Spleen (tissue), 11 donors: ENCODE measurements at regions not wholly inside any gene's neighbourhood (a gene's known extent, or its start where the extent isn't known, plus 50 kb on each side); places are given as distances from the start of the nearest gene placed in this dataset.

Source experiments
- DNase-seq: peaks from one replicate; pipeline ENCODE4 v3.0.0-alpha.2; 2020
- H3K27ac ChIP-seq, 8 donors: fragments of 200-600 bp; sonication (generic) in 7 of 8; 1 replicate in 4 of 8; 2 replicates in 4 of 8; pipeline versions ENCODE4 v1.5.0 to v1.8.0; 2016 to 2021; ENCODE audit warnings: inconsistent platforms in 4 of 8, mild to moderate bottlenecking in 4 of 8, moderate library complexity in 1 of 8
- H3K27me3 ChIP-seq, 7 donors: fragments of 200-600 bp; sonication (generic) in 6 of 7; replicated peaks in 1 of 7; 1 replicate in 4 of 7; 2 replicates in 3 of 7; pipeline versions ENCODE4 v1.5.0 to v1.8.0; 2016 to 2021; ENCODE audit warnings: inconsistent platforms in 3 of 7, mild to moderate bottlenecking in 1 of 7
- H3K36me3 ChIP-seq, 6 donors: fragments of 200-600 bp; sonication (generic) in 5 of 6; 1 replicate in 4 of 6; 2 replicates in 2 of 6; pipeline versions ENCODE4 v1.5.0 to v1.8.0; 2016 to 2021; ENCODE audit warnings: inconsistent platforms in 2 of 6
- H3K4me1 ChIP-seq, 6 donors: fragments of 200-600 bp; sonication (generic) in 5 of 6; 1 replicate in 3 of 6; 2 replicates in 3 of 6; pipeline versions ENCODE4 v1.5.0 to v1.8.0; 2016 to 2021; ENCODE audit warnings: inconsistent platforms in 3 of 6
- H3K4me3 ChIP-seq, 8 donors: fragments of 200-600 bp; sonication (generic) in 7 of 8; 1 replicate in 4 of 8; 2 replicates in 4 of 8; pipeline versions ENCODE4 v1.5.0 to v1.8.0; 2016 to 2021; ENCODE audit warnings: inconsistent platforms in 4 of 8, mild to moderate bottlenecking in 4 of 8, moderate library complexity in 2 of 8
- H3K9me3 ChIP-seq, 8 donors: fragments of 200-600 bp; sonication (generic) in 7 of 8; 1 replicate in 4 of 8; 2 replicates in 4 of 8; pipeline versions ENCODE4 v1.5.0 to v1.8.0; 2016 to 2021; ENCODE audit warnings: inconsistent platforms in 4 of 8
- CTCF ChIP-seq, 11 experiments: fragments of 200-600 bp in 7 of 11; fragments of 450-650 bp in 4 of 11; sonication (generic) in 4 of 11; IDR thresholded peaks in 8 of 11; conservative IDR thresholded peaks in 3 of 11; 1 replicate in 7 of 11; 2 replicates in 4 of 11; pipeline versions ENCODE4 v1.4.0 to v1.8.0; 2016 to 2021; ENCODE audit warnings: antibody characterized with exemption in 11 of 11, inconsistent platforms in 4 of 11, mild to moderate bottlenecking in 1 of 11
- POLR2A ChIP-seq, 3 donors: fragments of 450-650 bp; IDR thresholded peaks; one replicate each; pipeline ENCODE4 v1.5.1; 2017; ENCODE audit warnings: antibody characterized with exemption in 3 of 3, mild to moderate bottlenecking in 1 of 3
- POLR2AphosphoS5 ChIP-seq, 3 donors: sonication (generic); formaldehyde crosslinking; IDR thresholded peaks; one replicate each; pipeline ENCODE4 v1.5.1; 2017; ENCODE audit warnings: antibody characterized with exemption in 3 of 3
- WGBS, 5 donors: extraction: QIAGEN DNeasy Blood & Tissue Kit in 3 of 5; methylation state at CpG; one replicate each; pipeline versions ENCODE4 v1.1.5 to v1.1.7; 2013 to 2018; 5-methylcytosine and 5-hydroxymethylcytosine counted together
- intact Hi-C: fragments of 100-400 bp; cut with DNase I; formaldehyde crosslinking; loops from one replicate; pipeline ENCODE4 v1.15.0; 2023; ENCODE audit warnings: low total_unique reads
- donor health status: healthy with polysubstance abuse.
- donor health status: DM: no; HTN: no; CAD: no; lungs with moderate emphysema.
- donor health status: DM: no; HTN: no; CAD: no.
- donor health status: Bipolar disorder and iron deficiency.
- donor health status: healthy.
- donor health status: DM: no; HTN: no; CAD: no.
- donor health status: DM: yes; HTN: yes; CAD: no.

DNA sequence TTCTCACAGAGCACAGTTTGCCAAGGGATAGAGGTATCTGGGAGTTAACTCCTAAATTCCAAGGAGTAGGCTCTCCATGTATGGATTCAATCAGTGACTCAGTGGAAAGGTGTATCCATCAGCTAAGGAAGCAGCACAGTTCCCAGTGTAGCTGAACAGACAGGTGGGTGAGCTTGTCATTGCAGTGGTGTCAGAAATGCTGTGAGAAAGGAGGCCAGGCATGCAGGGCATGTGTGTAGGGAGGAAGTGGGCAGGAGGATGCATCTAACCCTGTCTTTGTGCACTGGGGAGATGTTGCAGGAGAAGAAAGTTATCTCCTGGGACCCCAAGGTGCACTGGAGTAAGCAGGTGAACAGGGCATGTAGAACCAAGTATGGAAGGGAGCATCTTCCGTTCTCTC lies 539.0 kb downstream of the VRK1 start:
- peaks cover 0 to 16% (median 3%) of the 10 kb centered on the region in 8 donors for H3K9me3 ChIP-seq
- no peak for DNase-seq
- H3K4me1 ChIP-seq: no peaks in the 10 kb centered on the region
- H3K27ac ChIP-seq: no peak overlapping the region
- no peaks in the 10 kb centered on the region for H3K36me3 ChIP-seq
- intact Hi-C loops: no loop called here
- WGBS, 5 donors: 86 to 96% (median 92%) methylated on average over 1 of the region's 1 CpG
- peaks cover 0 to 3% (median 0%) of the 10 kb centered on the region in 7 donors for H3K27me3 ChIP-seq
- TF ChIP-seq CTCF (IDR thresholded peaks at IDR 0.05 in 8 of 11, conservative IDR thresholded peaks at IDR 0.05 in 3 of 11) (no peak), POLR2AphosphoS5 (IDR thresholded peaks at IDR 0.05) (no peak), POLR2A (IDR thresholded peaks at IDR 0.05) (no peak)
- H3K4me3 ChIP-seq: no peak overlapping the region

GRCh38 chr14:97336816-97337215 lies 539.6 kb downstream of the VRK1 start:
- no peak for DNase-seq
- Histone ChIP-seq H3K36me3 (no peaks in the 10 kb centered on the region), H3K4me1 (no peaks in the 10 kb centered on the region), H3K4me3 (no peak overlapping the region), H3K27me3 (peaks cover 0 to 8% (median 0%) of the 10 kb centered on the region in 7 donors), H3K9me3 (peaks cover 0 to 16% (median 3%) of the 10 kb centered on the region in 8 donors), H3K27ac (no peak overlapping the region)
- WGBS, 5 donors: 69 to 91% (median 75%) methylated on average over 5 of the region's 5 CpGs
- intact Hi-C loops: no loop called here
- TF ChIP-seq POLR2AphosphoS5 (IDR thresholded peaks at IDR 0.05) (no peak), CTCF (IDR thresholded peaks at IDR 0.05 in 8 of 11, conservative IDR thresholded peaks at IDR 0.05 in 3 of 11) (no peak), POLR2A (IDR thresholded peaks at IDR 0.05) (no peak)

DNA sequence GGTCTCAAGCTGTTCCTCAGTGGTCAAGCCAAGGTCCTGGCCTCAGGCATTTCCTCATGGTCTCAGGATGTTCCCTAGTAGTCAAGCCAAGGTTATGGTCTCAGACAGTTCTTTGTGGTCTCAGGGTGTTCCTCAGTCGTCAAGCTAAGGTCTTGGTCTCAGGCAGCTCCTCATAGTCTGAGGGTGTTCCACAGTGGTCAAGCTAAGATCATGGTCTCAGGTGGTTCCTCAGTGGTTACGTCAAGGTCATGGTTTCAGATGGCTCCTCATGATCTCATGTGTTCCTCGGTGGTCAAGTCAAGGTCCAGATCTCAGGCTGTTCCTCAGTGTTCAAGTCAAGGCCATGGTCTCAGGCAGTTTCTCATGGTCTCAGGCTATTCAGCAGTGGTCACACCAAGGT lies 540.1 kb downstream of the VRK1 start:
- TF ChIP-seq CTCF (IDR thresholded peaks at IDR 0.05 in 8 of 11, conservative IDR thresholded peaks at IDR 0.05 in 3 of 11) (no peak), POLR2A (IDR thresholded peaks at IDR 0.05) (no peak), POLR2AphosphoS5 (IDR thresholded peaks at IDR 0.05) (no peak)
- H3K27ac ChIP-seq: no peak overlapping the region
- WGBS, 5 donors: 56 to 92% (median 75%) methylated on average over 3 of the region's 3 CpGs
- H3K9me3 ChIP-seq: peaks cover 0 to 16% (median 3%) of the 10 kb centered on the region in 8 donors
- H3K4me3 ChIP-seq: no peak overlapping the region
- H3K4me1 ChIP-seq: no peaks in the 10 kb centered on the region
- no peak for DNase-seq
- no peaks in the 10 kb centered on the region for H3K36me3 ChIP-seq
- peaks cover 0 to 9% (median 0%) of the 10 kb centered on the region in 7 donors for H3K27me3 ChIP-seq
- intact Hi-C loops: no loop called here

DNA sequence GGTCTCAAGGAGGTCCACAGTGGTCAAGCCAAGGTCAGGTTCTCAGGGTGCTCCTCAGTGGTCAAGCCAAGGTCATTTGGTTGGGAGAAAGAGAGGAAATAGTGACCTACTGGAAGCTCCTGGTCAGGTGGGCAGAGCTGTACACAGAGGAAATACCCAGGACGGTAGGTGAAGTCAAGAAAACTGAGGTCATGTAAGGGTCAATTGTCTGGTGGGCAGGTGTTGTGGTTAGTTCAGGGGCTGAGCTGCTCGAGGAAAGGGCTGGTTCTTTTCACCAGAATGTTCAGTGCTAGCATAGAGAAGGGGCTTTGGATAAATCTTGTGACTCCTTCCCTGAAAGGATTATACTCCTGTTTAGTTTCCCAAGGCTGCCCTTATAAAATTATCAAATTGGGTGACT lies 540.5 kb downstream of the VRK1 start:
- no peaks in the 10 kb centered on the region for H3K4me1 ChIP-seq
- peaks cover 0 to 9% (median 0%) of the 10 kb centered on the region in 7 donors for H3K27me3 ChIP-seq
- H3K4me3 ChIP-seq: no peak overlapping the region
- intact Hi-C loops: no loop called here
- H3K36me3 ChIP-seq: no peaks in the 10 kb centered on the region
- 57 to 67% (median 62%) methylated on average over 2 of the region's 2 CpGs for WGBS, 5 donors
- TF ChIP-seq POLR2AphosphoS5 (IDR thresholded peaks at IDR 0.05): no peak
- DNase-seq: no peak
- H3K27ac ChIP-seq: no peak overlapping the region
- peaks cover 0 to 16% (median 3%) of the 10 kb centered on the region in 8 donors for H3K9me3 ChIP-seq

- no peak for TF ChIP-seq POLR2AphosphoS5 (IDR thresholded peaks at IDR 0.05)
- TF ChIP-seq POLR2A (IDR thresholded peaks at IDR 0.05): no peak
- no peak for TF ChIP-seq CTCF (IDR thresholded peaks at IDR 0.05 in 8 of 11, conservative IDR thresholded peaks at IDR 0.05 in 3 of 11)
- Histone ChIP-seq H3K27ac (no peak overlapping the region), H3K36me3 (no peaks in the 10 kb centered on the region), H3K4me1 (no peaks in the 10 kb centered on the region), H3K4me3 (no peak overlapping the region), H3K9me3 (peaks cover 0 to 8% (median 3%) of the 10 kb centered on the region in 8 donors), H3K27me3 (peaks cover 0 to 9% (median 0%) of the 10 kb centered on the region in 7 donors)
- DNase-seq: no peak
- intact Hi-C loops: no loop called here
- 89 to 95% (median 92%) methylated on average over 4 of the region's 4 CpGs for whole genome bisulfite sequencing, 5 donors
These were observed 547.5 kb downstream of the VRK1 start for GRCh38 chr14:97344666-97345065.
